ENCODE measurements at regions not wholly inside any gene's neighbourhood (a gene's known extent, or its start where the extent isn't known, plus 50 kb on each side); places are given as distances from the start of the nearest gene placed in this dataset.

- 0 out of 2 replicates have a peak, but pooled peaks have one; percentile 18 for TF ChIP-seq PBX2 (CRISPR knock-in tag; IDR thresholded peaks at IDR 0.05; ENCODE audit: low read depth)
- TF ChIP-seq PBX2 (tag; conservative IDR thresholded peaks at IDR 0.05; ENCODE audit: low read depth) = no peak
- 0 out of 4 replicates have a peak, but pooled peaks of 1 of the 2 experiments have one; percentile 10 for TF ChIP-seq SIX5 (IDR thresholded peaks at IDR 0.05; ENCODE audit: borderline replicate concordance in 1 of 2, insufficient read depth in 1 of 2, low read depth in 1 of 2, low read length in 2 of 2)
- peak; percentile 81; the same call in 1 of the 2 replicates for TF ChIP-seq ZNF311 (CRISPR knock-in tag; IDR thresholded peaks at IDR 0.05)
- no peak for TF ChIP-seq SAP30 (IDR thresholded peaks at IDR 0.05; ENCODE audit: borderline replicate concordance, insufficient read depth, low read depth, low read length, poor library complexity, severe bottlenecking)
- TF ChIP-seq TGIF2 (CRISPR knock-in tag; IDR thresholded peaks at IDR 0.05) = no peak
- no peak for TF ChIP-seq ESRRB (CRISPR knock-in tag; IDR thresholded peaks at IDR 0.05; ENCODE audit: borderline replicate concordance)
- TF ChIP-seq PTRF (tag; IDR thresholded peaks at IDR 0.05) = no peak
- TF ChIP-seq NEUROD1 (IDR thresholded peaks at IDR 0.05; ENCODE audit: borderline replicate concordance, low read depth, low read length, partially characterized antibody) = no peak
- no peak for TF ChIP-seq BRCA1 (IDR thresholded peaks at IDR 0.05)
- TF ChIP-seq BRCA1 (CRISPR knock-in tag; IDR thresholded peaks at IDR 0.05) = peak; percentile 67; the same call in 1 of the 2 replicates
- TF ChIP-seq CREB5 (CRISPR knock-in tag; IDR thresholded peaks at IDR 0.05) = no peak
- TF ChIP-seq FOXA3 (CRISPR knock-in tag; conservative IDR thresholded peaks at IDR 0.05 in 1 of 2, IDR thresholded peaks at IDR 0.05 in 1 of 2) = no peak
- no peak for TF ChIP-seq NFYB (IDR thresholded peaks at IDR 0.05; ENCODE audit: extremely low read depth, insufficient read length)
- TF ChIP-seq CHCHD3 (CRISPR knock-in tag; IDR thresholded peaks at IDR 0.05) = no peak
- TF ChIP-seq SNAPC5 (CRISPR knock-in tag; IDR thresholded peaks at IDR 0.05) = no peak
- no peak for TF ChIP-seq ZNF507 (tag; conservative IDR thresholded peaks at IDR 0.05)
- no peak for TF ChIP-seq HINFP (tag; conservative IDR thresholded peaks at IDR 0.05; ENCODE audit: low read depth)
- peak; percentile 69 for TF ChIP-seq SNRNP70 (optimal IDR thresholded peaks at IDR 0.05; ENCODE audit: low read depth, low read length)
- TF ChIP-seq HDAC2 (IDR thresholded peaks at IDR 0.05) = no peak
- TF ChIP-seq ZNF175 (CRISPR knock-in tag; IDR thresholded peaks at IDR 0.05; ENCODE audit: low read depth) = no peak
- TF ChIP-seq MAX (CRISPR knock-in tag; IDR thresholded peaks at IDR 0.05) = no peak
Observed at GRCh38 chr13:90287521-90287920, 1060.0 kb upstream of the MIR17HG start (continued).

All from K562 (cell line).